GM19468 (cell line): ENCODE measurements at regions not wholly inside any gene's neighbourhood (a gene's known extent, or its start where the extent isn't known, plus 50 kb on each side); places are given as distances from the start of the nearest gene placed in this dataset.
"Not testable (repeated sequence)": the region's sequence is repeated elsewhere in the genome, so short reads cannot be mapped to it uniquely, and the experiment has no call there.

Source experiments
- ATAC-seq: cut with Tn5 transposase; IDR thresholded peaks from one replicate; pipeline ENCODE4 v1.9.1; 2021; ENCODE audit warnings: mild to moderate bottlenecking, moderate library complexity, moderate number of reproducible peaks; ENCODE audit not compliant: unreplicated experiment; ENCODE audit errors: extremely low read depth

DNA sequence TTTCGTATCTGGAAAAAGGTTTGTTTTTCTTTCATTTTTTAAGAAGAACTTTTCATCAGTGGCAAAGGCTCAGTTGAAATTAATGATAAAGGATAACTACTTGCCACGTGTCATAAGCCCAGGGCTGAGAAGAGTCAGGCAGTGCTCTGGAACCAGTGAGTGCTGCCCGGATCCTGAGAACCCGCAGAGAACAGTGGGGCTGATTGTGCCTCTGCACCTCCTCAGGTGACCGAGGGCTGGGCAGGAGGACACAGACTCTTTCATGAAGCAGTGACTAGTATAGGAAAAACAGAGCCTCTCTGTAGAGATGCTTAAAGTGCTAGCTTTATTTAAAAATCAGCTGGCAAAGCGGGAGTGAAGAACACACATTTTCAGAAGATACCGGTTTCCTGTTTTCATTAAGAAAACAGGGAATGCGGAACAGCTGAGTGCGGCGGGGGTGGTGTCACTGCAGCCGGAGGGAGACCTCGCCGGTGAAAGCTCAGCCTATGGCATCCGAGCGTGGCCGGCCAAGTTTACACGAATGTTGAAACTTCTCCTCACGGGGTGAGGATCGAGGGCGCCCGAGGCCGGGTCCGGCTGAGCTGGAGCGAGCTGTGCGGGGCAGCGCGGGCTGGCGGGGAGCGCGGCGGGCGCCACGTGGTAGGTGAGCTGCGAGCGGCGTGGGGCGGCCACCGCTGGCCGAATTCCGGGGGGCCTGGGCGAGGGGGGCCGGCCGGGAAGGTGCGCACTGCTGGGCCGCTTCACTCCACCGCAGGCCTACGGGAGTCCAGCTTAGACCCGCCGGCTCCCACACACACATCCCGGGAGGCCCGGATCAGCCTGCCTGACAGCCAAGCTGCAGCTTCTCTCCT, 134.7 kb upstream of the DMRT1 start:
- ATAC-seq: no peak

- ATAC-seq: no peak
These were observed 133.3 kb upstream of the DMRT1 start for GRCh38 chr9:708182-708550.

DNA sequence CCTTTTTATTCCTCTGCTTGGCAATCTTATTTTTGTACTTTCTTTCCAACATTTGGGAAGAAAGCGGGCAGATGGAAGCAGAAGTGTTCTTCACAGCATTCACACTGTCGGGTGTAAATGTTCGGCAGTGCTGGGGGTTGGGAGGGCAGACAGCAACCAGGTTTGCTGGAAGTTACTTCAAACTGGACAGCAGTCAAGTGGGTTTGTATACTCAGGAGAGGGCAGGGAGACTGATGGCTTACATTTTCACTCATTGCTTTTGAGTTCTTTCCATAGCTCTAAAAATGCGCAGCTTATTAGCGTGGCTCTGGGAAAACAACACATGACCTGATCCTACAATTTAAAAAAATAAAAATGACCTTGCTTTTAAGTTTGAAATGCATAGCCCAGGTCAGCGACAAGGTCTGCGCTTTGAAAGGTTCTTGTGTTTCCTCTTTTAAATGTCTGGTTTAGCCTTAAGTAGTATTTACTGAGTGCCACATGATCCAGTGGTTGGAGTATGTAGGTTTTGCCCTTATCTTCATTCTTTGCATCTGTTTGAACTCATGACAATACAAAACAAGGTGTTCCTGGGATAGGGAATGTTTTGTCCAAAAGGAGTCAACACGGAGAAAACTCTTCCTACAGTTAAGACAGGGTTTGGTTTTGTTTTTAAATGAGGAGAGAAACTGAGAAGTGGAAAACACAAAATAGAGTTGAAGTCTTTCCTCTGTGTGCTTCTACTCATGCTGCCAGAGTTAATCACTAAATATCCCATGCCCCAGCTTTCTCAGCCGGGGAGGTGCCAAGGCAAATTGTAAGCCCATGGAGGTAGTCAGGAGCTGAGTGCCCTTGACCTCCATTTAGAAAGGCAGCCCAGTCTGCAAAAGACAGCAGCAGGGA, 132.7 kb upstream of the DMRT1 start:
- no peak for ATAC-seq

- ATAC-seq: no peak
These were observed 130.3 kb upstream of the DMRT1 start for GRCh38 chr9:710951-711745.

DNA sequence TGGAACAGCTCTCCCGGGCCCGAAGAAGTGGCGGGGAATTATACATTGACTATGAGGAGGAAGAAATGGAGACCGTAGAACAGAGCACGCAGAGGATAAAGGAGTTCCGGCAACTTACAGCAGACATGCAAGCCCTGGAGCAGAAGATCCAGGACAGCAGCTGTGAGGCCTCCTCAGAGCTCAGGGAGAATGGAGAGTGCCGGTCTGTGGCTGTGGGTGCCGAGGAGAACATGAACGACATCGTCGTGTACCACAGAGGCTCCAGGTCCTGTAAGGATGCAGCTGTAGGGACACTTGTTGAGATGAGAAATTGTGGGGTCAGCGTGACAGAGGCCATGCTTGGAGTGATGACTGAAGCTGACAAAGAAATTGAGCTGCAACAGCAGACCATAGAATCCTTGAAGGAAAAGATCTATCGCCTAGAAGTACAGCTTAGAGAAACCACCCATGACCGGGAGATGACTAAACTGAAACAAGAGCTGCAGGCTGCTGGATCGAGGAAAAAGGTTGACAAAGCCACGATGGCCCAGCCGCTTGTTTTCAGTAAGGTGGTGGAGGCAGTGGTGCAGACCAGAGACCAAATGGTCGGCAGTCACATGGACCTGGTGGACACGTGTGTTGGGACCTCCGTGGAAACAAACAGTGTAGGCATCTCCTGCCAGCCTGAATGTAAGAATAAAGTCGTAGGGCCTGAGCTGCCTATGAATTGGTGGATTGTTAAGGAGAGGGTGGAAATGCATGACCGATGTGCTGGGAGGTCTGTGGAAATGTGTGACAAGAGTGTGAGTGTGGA, 129.5 kb upstream of the DMRT1 start:
- ATAC-seq: no peak

DNA sequence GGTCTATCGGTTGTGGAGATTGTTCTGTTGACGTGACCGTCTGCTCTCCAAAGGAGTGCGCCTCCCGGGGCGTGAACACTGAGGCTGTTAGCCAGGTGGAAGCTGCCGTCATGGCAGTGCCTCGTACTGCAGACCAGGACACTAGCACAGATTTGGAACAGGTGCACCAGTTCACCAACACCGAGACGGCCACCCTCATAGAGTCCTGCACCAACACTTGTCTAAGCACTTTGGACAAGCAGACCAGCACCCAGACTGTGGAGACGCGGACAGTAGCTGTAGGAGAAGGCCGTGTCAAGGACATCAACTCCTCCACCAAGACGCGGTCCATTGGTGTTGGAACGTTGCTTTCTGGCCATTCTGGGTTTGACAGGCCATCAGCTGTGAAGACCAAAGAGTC, 128.9 kb upstream of the DMRT1 start:
- no peak for ATAC-seq

DNA sequence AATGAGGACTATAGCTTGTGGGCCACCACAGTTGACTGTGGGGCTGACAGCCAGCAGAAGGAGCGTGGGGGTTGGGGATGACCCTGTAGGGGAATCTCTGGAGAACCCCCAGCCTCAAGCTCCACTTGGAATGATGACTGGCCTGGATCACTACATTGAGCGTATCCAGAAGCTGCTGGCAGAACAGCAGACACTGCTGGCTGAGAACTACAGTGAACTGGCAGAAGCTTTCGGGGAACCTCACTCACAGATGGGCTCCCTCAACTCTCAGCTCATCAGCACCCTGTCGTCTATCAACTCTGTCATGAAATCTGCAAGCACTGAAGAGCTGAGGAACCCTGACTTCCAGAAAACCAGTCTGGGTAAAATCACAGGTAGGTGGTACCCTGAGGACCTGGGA, 128.4 kb upstream of the DMRT1 start:
- no peak for ATAC-seq

GRCh38 chr9:714675-715074, 126.8 kb upstream of the DMRT1 start:
- no peak for ATAC-seq

GRCh38 chr9:715300-715699, 126.2 kb upstream of the DMRT1 start:
- no peak for ATAC-seq

GRCh38 chr9:715743-716400, 125.6 kb upstream of the DMRT1 start:
- no peak for ATAC-seq

DNA sequence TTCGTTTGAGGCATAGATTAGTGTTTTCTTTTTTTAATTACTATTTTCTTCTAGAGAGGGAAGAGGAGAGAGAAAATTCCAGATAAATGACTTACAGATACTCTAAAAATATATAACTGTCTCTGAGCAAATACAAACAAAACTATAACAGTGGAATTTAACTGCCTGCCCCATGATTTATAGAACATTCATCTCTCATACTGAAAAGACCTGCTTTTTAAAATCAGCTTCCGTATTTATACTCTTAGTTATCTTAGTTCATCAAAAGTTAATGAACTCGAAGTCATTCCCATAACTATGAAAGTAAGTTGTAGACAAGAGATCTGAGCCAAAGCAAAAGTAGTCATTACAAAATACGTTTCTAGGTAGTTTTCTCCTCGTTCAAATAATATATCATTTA, 123.8 kb upstream of the DMRT1 start:
- no peak for ATAC-seq

- no peak for ATAC-seq
These were observed 121.1 kb upstream of the DMRT1 start for GRCh38 chr9:720239-720881.

GRCh38 chr9:722388-722980, 119.0 kb upstream of the DMRT1 start:
- ATAC-seq: no peak

GRCh38 chr9:724461-724860, 117.0 kb upstream of the DMRT1 start:
- ATAC-seq: not testable (repeated sequence)

- ATAC-seq: no peak
These were observed 115.5 kb upstream of the DMRT1 start for GRCh38 chr9:726005-726404.

DNA sequence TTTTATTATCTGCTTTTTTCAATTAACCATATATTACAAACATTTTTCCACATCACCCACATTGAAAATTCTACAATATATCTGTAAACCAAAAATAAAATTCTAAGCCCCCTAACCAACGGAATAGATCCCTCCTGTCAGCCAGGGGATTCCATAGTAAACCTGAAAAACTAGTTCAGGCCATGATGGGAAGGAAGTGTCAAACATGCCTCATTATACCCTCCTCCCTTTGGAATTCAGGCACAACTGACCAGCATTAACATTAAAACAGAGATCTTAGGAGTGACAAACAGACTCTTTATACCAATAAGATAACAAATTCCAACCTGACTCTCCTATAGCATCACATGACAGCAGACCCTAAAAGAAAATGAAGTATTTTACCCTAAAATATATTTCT, 113.7 kb upstream of the DMRT1 start:
- ATAC-seq: no peak

GRCh38 chr9:728535-728934, 113.0 kb upstream of the DMRT1 start:
- no peak for ATAC-seq

DNA sequence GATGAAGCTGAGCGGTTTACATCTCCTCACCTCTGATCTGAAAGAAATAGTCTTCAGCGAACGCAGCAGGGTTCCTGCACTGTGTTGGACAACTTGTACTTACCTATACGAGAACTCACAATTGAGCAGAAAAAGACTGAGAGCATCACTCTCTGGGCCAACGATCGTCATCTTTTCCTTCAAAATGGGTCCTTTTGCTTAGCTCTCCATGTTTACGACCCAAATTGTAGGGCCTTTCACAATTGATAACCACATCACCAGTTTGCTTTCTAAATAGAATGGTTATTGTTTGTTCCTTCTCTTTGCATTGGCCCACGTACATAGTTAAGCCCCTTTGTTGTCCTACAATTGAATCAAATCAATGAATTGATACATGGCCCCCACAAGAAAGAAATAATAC, 110.0 kb upstream of the DMRT1 start:
- ATAC-seq: no peak
